IMR-90 (cell line): ENCODE measurements at regions not wholly inside any gene's neighbourhood (a gene's known extent, or its start where the extent isn't known, plus 50 kb on each side); places are given as distances from the start of the nearest gene placed in this dataset.

Experiments
- BHLHE40 ChIP-seq: fragments of 150-350 bp; IDR thresholded peaks from 2 replicates; pipeline ENCODE4 v1.6.1; 2016; ENCODE audit warnings: mild to moderate bottlenecking, low read depth, low read length
- CEBPB ChIP-seq: IDR thresholded peaks from 2 replicates; pipeline ENCODE4 v1.6.1; 2012; ENCODE audit warnings: low read depth, low read length, improper control_type of control experiment
- CHD1 ChIP-seq: IDR thresholded peaks from 2 replicates; pipeline ENCODE4 v1.6.1; 2012; ENCODE audit warnings: low read depth, low read length, improper control_type of control experiment
- CTCF ChIP-seq: conservative IDR thresholded peaks from 2 replicates; pipeline ENCODE4 v1.5.1; 2012; ENCODE audit warnings: mild to moderate bottlenecking, low read depth, low read length, improper control_type of control experiment
- ELK1 ChIP-seq: fragments of 150-350 bp; IDR thresholded peaks from 2 replicates; pipeline ENCODE4 v1.6.1; 2016; ENCODE audit warnings: low read depth, mild to moderate bottlenecking, low read length, moderate library complexity, borderline replicate concordance
- FOS ChIP-seq: fragments of 150-350 bp; IDR thresholded peaks from 2 replicates; pipeline ENCODE4 v1.6.1; 2016; ENCODE audit warnings: low read depth, low read length
- MAFK ChIP-seq: IDR thresholded peaks from 2 replicates; pipeline ENCODE4 v1.6.1; 2012; ENCODE audit warnings: low read depth, low read length, improper control_type of control experiment
- MXI1 ChIP-seq: IDR thresholded peaks from 2 replicates; pipeline ENCODE4 v1.6.1; 2012; ENCODE audit warnings: low read depth, mild to moderate bottlenecking, low read length, moderate library complexity, borderline replicate concordance
- POLR2A ChIP-seq: IDR thresholded peaks from 2 replicates; pipeline ENCODE4 v1.6.1; 2012; ENCODE audit warnings: mild to moderate bottlenecking, low read depth, low read length
- RAD21 ChIP-seq: IDR thresholded peaks from 2 replicates; pipeline ENCODE4 v1.6.1; 2012; ENCODE audit warnings: low read length, improper control_type of control experiment
- RFX5 ChIP-seq: IDR thresholded peaks from 2 replicates; pipeline ENCODE4 v1.8.0; 2012; ENCODE audit warnings: low read depth, mild to moderate bottlenecking, low read length, moderate library complexity
- SMC3 ChIP-seq: fragments of 150-350 bp; IDR thresholded peaks from 2 replicates; pipeline ENCODE4 v1.6.1; 2016; ENCODE audit warnings: low read depth, mild to moderate bottlenecking, antibody characterized with exemption, low read length, moderate library complexity
- USF2 ChIP-seq: fragments of 150-350 bp; IDR thresholded peaks from 2 replicates; pipeline ENCODE4 v1.6.1; 2017; ENCODE audit warnings: mild to moderate bottlenecking, antibody characterized with exemption, low read length, low read depth

- TF ChIP-seq POLR2A, result no peak
- TF ChIP-seq CTCF, result no peak
- no peak for TF ChIP-seq USF2
- no peak for TF ChIP-seq SMC3
- TF ChIP-seq RFX5, result no peak
- TF ChIP-seq MAFK, result no peak
- TF ChIP-seq CEBPB, result no peak
- TF ChIP-seq CHD1, result no peak
- no peak for TF ChIP-seq RAD21
- TF ChIP-seq FOS, result no peak
- TF ChIP-seq BHLHE40, result no peak
- no peak for TF ChIP-seq MXI1
- TF ChIP-seq ELK1, result no peak
Measured at GRCh38 chr4:4787421-4787820, 72.0 kb upstream of the MSX1 start.
